GM20431 (cell line): ENCODE measurements at regions not wholly inside any gene's neighbourhood (a gene's known extent, or its start where the extent isn't known, plus 50 kb on each side); places are given as distances from the start of the nearest gene placed in this dataset.

ENCODE experiments used
- in situ Hi-C: fragments of 300-500 bp; cut with MseI, MboI; formaldehyde crosslinking; loops from one replicate; pipeline ENCODE4 v1.15.0; 2020; ENCODE audit warnings: low sequenced_read_pairs; ENCODE audit not compliant: unreplicated experiment

DNA sequence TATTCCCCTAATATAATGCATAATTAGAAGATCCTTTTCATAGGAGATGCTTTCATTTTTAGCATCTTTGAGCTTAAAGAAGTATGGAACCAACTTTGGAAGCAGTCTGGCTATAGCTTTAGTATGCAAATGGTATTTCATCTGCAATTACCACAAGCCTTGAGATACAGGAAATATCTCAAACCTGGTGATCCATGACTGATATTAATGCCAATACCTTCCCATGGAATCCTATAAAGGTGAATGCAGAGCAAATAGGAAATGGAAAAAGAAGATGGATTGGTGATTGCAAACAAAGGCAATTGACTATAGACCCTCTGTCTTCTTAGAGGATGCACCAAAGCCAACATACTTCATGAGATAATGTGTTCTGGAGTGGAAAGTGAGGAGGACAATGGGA, 326.4 kb downstream of the KBTBD8 start:
- in situ Hi-C loops: no loop called here
